ENCODE measurements at regions not wholly inside any gene's neighbourhood (a gene's known extent, or its start where the extent isn't known, plus 50 kb on each side); places are given as distances from the start of the nearest gene placed in this dataset.
A peak's percentile ranks its signal among the peaks of the same experiment; 100 is the strongest.

- no peak for ATAC-seq
- no peak for DNase-seq (ENCODE audit: low spot score)
- Mint-ChIP-seq H3K27ac (no peak overlapping the region), H3K36me3 (peaks cover 16% of the 10 kb centered on the region), H3K4me1 (peaks cover 52% of the 10 kb centered on the region), H3K9me3 (peaks cover 21% of the 10 kb centered on the region), H3K4me3 (no peak overlapping the region), H3K27me3 (ENCODE audit: low read depth) (no peaks in the 10 kb centered on the region)
- ChIA-PET CTCF (interaction anchor here (0.7 kb wide), 1 partner anchor 20 kb away, joined by 3 read pairs; no protein-coding TSS in a partner anchor), POLR2A (no interaction called here)
- TF ChIP-seq, protein P1, sequence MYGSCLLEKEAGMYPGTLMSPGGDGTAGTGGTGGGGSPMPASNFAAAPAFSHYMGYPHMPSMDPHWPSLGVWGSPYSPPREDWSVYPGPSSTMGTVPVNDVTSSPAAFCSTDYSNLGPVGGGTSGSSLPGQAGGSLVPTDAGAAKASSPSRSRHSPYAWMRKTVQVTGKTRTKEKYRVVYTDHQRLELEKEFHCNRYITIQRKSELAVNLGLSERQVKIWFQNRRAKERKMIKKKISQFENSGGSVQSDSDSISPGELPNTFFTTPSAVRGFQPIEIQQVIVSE (CRISPR knock-in tag; IDR thresholded peaks at IDR 0.05; ENCODE audit: borderline replicate concordance) = no peak
- TF ChIP-seq SMAD3 (CRISPR knock-in tag; IDR thresholded peaks at IDR 0.05; ENCODE audit: borderline replicate concordance) = no peak
- no peak for TF ChIP-seq E2F1 (CRISPR knock-in tag; IDR thresholded peaks at IDR 0.05)
- no peak for TF ChIP-seq CREM (CRISPR knock-in tag; IDR thresholded peaks at IDR 0.05)
- TF ChIP-seq NR1H2 (CRISPR knock-in tag; IDR thresholded peaks at IDR 0.05) = no peak
- TF ChIP-seq, protein P2, sequence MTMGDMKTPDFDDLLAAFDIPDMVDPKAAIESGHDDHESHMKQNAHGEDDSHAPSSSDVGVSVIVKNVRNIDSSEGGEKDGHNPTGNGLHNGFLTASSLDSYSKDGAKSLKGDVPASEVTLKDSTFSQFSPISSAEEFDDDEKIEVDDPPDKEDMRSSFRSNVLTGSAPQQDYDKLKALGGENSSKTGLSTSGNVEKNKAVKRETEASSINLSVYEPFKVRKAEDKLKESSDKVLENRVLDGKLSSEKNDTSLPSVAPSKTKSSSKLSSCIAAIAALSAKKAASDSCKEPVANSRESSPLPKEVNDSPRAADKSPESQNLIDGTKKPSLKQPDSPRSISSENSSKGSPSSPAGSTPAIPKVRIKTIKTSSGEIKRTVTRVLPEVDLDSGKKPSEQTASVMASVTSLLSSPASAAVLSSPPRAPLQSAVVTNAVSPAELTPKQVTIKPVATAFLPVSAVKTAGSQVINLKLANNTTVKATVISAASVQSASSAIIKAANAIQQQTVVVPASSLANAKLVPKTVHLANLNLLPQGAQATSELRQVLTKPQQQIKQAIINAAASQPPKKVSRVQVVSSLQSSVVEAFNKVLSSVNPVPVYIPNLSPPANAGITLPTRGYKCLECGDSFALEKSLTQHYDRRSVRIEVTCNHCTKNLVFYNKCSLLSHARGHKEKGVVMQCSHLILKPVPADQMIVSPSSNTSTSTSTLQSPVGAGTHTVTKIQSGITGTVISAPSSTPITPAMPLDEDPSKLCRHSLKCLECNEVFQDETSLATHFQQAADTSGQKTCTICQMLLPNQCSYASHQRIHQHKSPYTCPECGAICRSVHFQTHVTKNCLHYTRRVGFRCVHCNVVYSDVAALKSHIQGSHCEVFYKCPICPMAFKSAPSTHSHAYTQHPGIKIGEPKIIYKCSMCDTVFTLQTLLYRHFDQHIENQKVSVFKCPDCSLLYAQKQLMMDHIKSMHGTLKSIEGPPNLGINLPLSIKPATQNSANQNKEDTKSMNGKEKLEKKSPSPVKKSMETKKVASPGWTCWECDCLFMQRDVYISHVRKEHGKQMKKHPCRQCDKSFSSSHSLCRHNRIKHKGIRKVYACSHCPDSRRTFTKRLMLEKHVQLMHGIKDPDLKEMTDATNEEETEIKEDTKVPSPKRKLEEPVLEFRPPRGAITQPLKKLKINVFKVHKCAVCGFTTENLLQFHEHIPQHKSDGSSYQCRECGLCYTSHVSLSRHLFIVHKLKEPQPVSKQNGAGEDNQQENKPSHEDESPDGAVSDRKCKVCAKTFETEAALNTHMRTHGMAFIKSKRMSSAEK (CRISPR knock-in tag; IDR thresholded peaks at IDR 0.05; ENCODE audit: borderline replicate concordance) = no peak
- TF ChIP-seq, protein P3, sequence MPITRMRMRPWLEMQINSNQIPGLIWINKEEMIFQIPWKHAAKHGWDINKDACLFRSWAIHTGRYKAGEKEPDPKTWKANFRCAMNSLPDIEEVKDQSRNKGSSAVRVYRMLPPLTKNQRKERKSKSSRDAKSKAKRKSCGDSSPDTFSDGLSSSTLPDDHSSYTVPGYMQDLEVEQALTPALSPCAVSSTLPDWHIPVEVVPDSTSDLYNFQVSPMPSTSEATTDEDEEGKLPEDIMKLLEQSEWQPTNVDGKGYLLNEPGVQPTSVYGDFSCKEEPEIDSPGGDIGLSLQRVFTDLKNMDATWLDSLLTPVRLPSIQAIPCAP (CRISPR knock-in tag; IDR thresholded peaks at IDR 0.05) = no peak
Observed at GRCh38 chr12:19642345-19642744, 203.1 kb downstream of the AEBP2 start.

- H3K9me3 Mint-ChIP-seq = peaks cover 31% of the 10 kb centered on the region
- ATAC-seq = peak; percentile 97
- no peaks in the 10 kb centered on the region for H3K27me3 Mint-ChIP-seq (ENCODE audit: low read depth)
- POLR2A ChIA-PET = interaction anchor here (0.7 kb wide), 1 partner anchor 67 kb away, joined by 4 read pairs; no protein-coding TSS in a partner anchor
- no peak for TF ChIP-seq ZSCAN18 (CRISPR knock-in tag; IDR thresholded peaks at IDR 0.05)
- no peak for TF ChIP-seq TCF7 (CRISPR knock-in tag; IDR thresholded peaks at IDR 0.05; ENCODE audit: low read depth)
- TF ChIP-seq, protein P3 (CRISPR knock-in tag; IDR thresholded peaks at IDR 0.05) = no peak
- TF ChIP-seq NR1H2 (CRISPR knock-in tag; IDR thresholded peaks at IDR 0.05) = no peak
- no peak for TF ChIP-seq STAT6 (CRISPR knock-in tag; conservative IDR thresholded peaks at IDR 0.05; ENCODE audit: low read depth)
- no peak for TF ChIP-seq FOXJ3 (CRISPR knock-in tag; IDR thresholded peaks at IDR 0.05; ENCODE audit: borderline replicate concordance)
- TF ChIP-seq ZNF396 (CRISPR knock-in tag; IDR thresholded peaks at IDR 0.05; ENCODE audit: borderline replicate concordance) = no peak
- no peak for TF ChIP-seq PRRX2 (CRISPR knock-in tag; IDR thresholded peaks at IDR 0.05)
- TF ChIP-seq ZNF232 (CRISPR knock-in tag; IDR thresholded peaks at IDR 0.05) = no peak
- TF ChIP-seq KAT7 (CRISPR knock-in tag; IDR thresholded peaks at IDR 0.05; ENCODE audit: borderline replicate concordance) = no peak
- TF ChIP-seq NFATC4 (CRISPR knock-in tag; IDR thresholded peaks at IDR 0.05) = no peak
- peaks cover 41% of the 10 kb centered on the region for H3K4me1 Mint-ChIP-seq
- peak overlapping the region; percentile 94; the same call in 1 of the 2 replicates for H3K27ac Mint-ChIP-seq
- no peak for DNase-seq (ENCODE audit: low spot score)
- peaks cover 19% of the 10 kb centered on the region for H3K36me3 Mint-ChIP-seq
- H3K4me3 Mint-ChIP-seq = no peak overlapping the region
- CTCF ChIA-PET = interaction anchor here (0.6 to 1.5 kb wide), 15 partner anchors 18 to 1071 kb away, joined by 3 to 8 read pairs (median 3); no protein-coding TSS in a partner anchor
Observed at GRCh38 chr12:19643635-19644034, 204.3 kb downstream of the AEBP2 start.
